NCI-H2196 (cell line): ENCODE measurements at regions not wholly inside any gene's neighbourhood (a gene's known extent, or its start where the extent isn't known, plus 50 kb on each side); places are given as distances from the start of the nearest gene placed in this dataset.
A peak's percentile ranks its signal among the peaks of the same experiment; 100 is the strongest.
"Not testable (repeated sequence)": the region's sequence is repeated elsewhere in the genome, so short reads cannot be mapped to it uniquely, and the experiment has no call there.

Experiments used
- DNase-seq: peaks from one replicate; lab custom pipeline; 2025; ENCODE audit not compliant: unreplicated experiment; lab: John Stamatoyannopoulos, UW

- DNase-seq, result no peak
Observed at GRCh38 chr1:166488327-166488726, 321.5 kb upstream of the FAM78B start.

- no peak for DNase-seq
Observed at GRCh38 chr1:166489356-166489669, 322.5 kb upstream of the FAM78B start.

- peak; percentile 34 for DNase-seq
Observed at GRCh38 chr1:166489670-166490436, 323.1 kb upstream of the FAM78B start.

- DNase-seq, result no peak
Observed at GRCh38 chr1:166490437-166490991, 323.7 kb upstream of the FAM78B start.

GRCh38 chr1:166493765-166494164, 327.0 kb upstream of the FAM78B start:
- DNase-seq, result not testable (repeated sequence)

- no peak for DNase-seq
Observed at GRCh38 chr1:166507347-166507746, 331.9 kb upstream of the POGK start.

- no peak for DNase-seq
Observed at GRCh38 chr1:166511761-166512160, 327.5 kb upstream of the POGK start.

- DNase-seq, result no peak
Observed at GRCh38 chr1:166514067-166514466, 325.2 kb upstream of the POGK start.

- DNase-seq, result no peak
Observed at GRCh38 chr1:166527752-166528151, 311.5 kb upstream of the POGK start.

- DNase-seq, result no peak
Observed at GRCh38 chr1:166538646-166539045, 300.6 kb upstream of the POGK start.

GRCh38 chr1:166544036-166544435, 295.2 kb upstream of the POGK start:
- no peak for DNase-seq

GRCh38 chr1:166544561-166544960, 294.7 kb upstream of the POGK start:
- DNase-seq, result no peak

- DNase-seq, result no peak
Observed at GRCh38 chr1:166552706-166553105, 286.6 kb upstream of the POGK start.

GRCh38 chr1:166570954-166571353, 268.3 kb upstream of the POGK start:
- no peak for DNase-seq

- DNase-seq, result no peak
Observed at GRCh38 chr1:166573199-166573598, 266.1 kb upstream of the POGK start.

GRCh38 chr1:166579557-166580501, 259.4 kb upstream of the POGK start:
- DNase-seq, result no peak

- no peak for DNase-seq
Observed at GRCh38 chr1:166588741-166589140, 250.5 kb upstream of the POGK start.

GRCh38 chr1:166590161-166590560, 249.1 kb upstream of the POGK start:
- no peak for DNase-seq

GRCh38 chr1:166594646-166595045, 244.6 kb upstream of the POGK start:
- no peak for DNase-seq

- no peak for DNase-seq
Observed at GRCh38 chr1:166597516-166597915, 241.8 kb upstream of the POGK start.

- DNase-seq, result no peak
Observed at GRCh38 chr1:166600574-166600973, 238.7 kb upstream of the POGK start.
